Endodermal cell (in vitro differentiated cells): ENCODE measurements at regions not wholly inside any gene's neighbourhood (a gene's known extent, or its start where the extent isn't known, plus 50 kb on each side); places are given as distances from the start of the nearest gene placed in this dataset.

Experiments
- DNase-seq: peaks from one replicate; pipeline ENCODE4 v3.0.0-alpha.2; 2017
- H3K27ac ChIP-seq: 2 replicates; pipeline ENCODE4 v1.5.1; 2013; ENCODE audit warnings: mild to moderate bottlenecking, low read depth, low read length, moderate library complexity
- H3K27me3 ChIP-seq: 2 replicates; pipeline ENCODE4 v1.6.1; 2013; ENCODE audit warnings: mild to moderate bottlenecking, low read length, moderate library complexity; ENCODE audit not compliant: insufficient read depth, control insufficient read depth, poor library complexity, severe bottlenecking
- H3K36me3 ChIP-seq: 2 replicates; pipeline ENCODE4 v1.7.0; 2013; ENCODE audit warnings: mild to moderate bottlenecking, low read length, moderate library complexity; ENCODE audit not compliant: control insufficient read depth, insufficient read depth
- H3K4me1 ChIP-seq: one replicate; pipeline ENCODE4 v1.7.0; 2013; ENCODE audit warnings: low read length; ENCODE audit not compliant: control insufficient read depth, insufficient read depth
- H3K4me3 ChIP-seq: 2 replicates; pipeline ENCODE4 v1.5.1; 2013; ENCODE audit warnings: mild to moderate bottlenecking, low read length, moderate library complexity
- H3K9ac ChIP-seq: 2 replicates; pipeline ENCODE4 v1.6.1; 2013; ENCODE audit warnings: mild to moderate bottlenecking, low read length, moderate library complexity; ENCODE audit not compliant: poor library complexity, severe bottlenecking; ENCODE audit errors: extremely low read depth
- H3K9me3 ChIP-seq: 2 replicates; pipeline ENCODE4 v1.6.1; 2013; ENCODE audit warnings: mild to moderate bottlenecking, low read length, moderate library complexity; ENCODE audit not compliant: control insufficient read depth
- H3K27ac Mint-ChIP-seq: 2 replicates; pipeline ENCODE4 v1.8.0; 2020; ENCODE audit warnings: mixed read lengths
- H3K27me3 Mint-ChIP-seq: 2 replicates; pipeline ENCODE4 v1.8.0; 2021; ENCODE audit warnings: mild to moderate bottlenecking, mixed read lengths; ENCODE audit not compliant: insufficient read depth
- H3K36me3 Mint-ChIP-seq: 2 replicates; pipeline ENCODE4 v1.8.0; 2020; ENCODE audit warnings: low read depth, mixed read lengths
- H3K4me1 Mint-ChIP-seq: 2 replicates; pipeline ENCODE4 v1.8.0; 2020; ENCODE audit warnings: mixed read lengths
- H3K4me3 Mint-ChIP-seq: 2 replicates; pipeline ENCODE4 v1.8.0; 2020; ENCODE audit warnings: mild to moderate bottlenecking, moderate library complexity, mixed read lengths
- H3K9me3 Mint-ChIP-seq: 2 replicates; pipeline ENCODE4 v1.8.0; 2020; ENCODE audit warnings: mild to moderate bottlenecking, mixed read lengths
- WGBS, 2 experiments: methylation state at CpG; one replicate each; pipeline versions ENCODE4 v1.1.5 to v1.1.7; 2013; ENCODE audit warnings: missing lambda C conversion rate in 2 of 2, mixed read lengths in 1 of 2; ENCODE audit not compliant: insufficient coverage in 1 of 2, insufficient read length in 1 of 2; 5-methylcytosine and 5-hydroxymethylcytosine counted together
- TF ChIP-seq, protein P1 (sequence below): fragments of 200-600 bp; sonication (generic); conservative IDR thresholded peaks from 2 replicates; pipeline ENCODE4 v1.5.0; 2021; ENCODE audit warnings: antibody characterized with exemption, mild to moderate bottlenecking

GRCh38 chr11:29095821-29096220 is 921.0 kb downstream of the KCNA4 start:
- Mint-ChIP-seq H3K36me3 (no peaks in the 10 kb centered on the region), H3K27ac (no peak overlapping the region), H3K4me1 (peaks cover 2% of the 10 kb centered on the region), H3K4me3 (no peak overlapping the region), H3K9me3 (no peaks in the 10 kb centered on the region), H3K27me3 (no peaks in the 10 kb centered on the region)
- Histone ChIP-seq H3K9ac (no peak overlapping the region), H3K36me3 (no peaks in the 10 kb centered on the region), H3K4me1 (no peaks in the 10 kb centered on the region), H3K9me3 (no peaks in the 10 kb centered on the region), H3K27ac (no peak overlapping the region), H3K4me3 (no peak overlapping the region), H3K27me3 (no peaks in the 10 kb centered on the region)
- WGBS, 2 experiments: 94% methylated on average over 1 of the region's 1 CpG; no CpG with 5 or more reads in 1 of the 2 experiments
- DNase-seq: no peak
- TF ChIP-seq, protein P1, sequence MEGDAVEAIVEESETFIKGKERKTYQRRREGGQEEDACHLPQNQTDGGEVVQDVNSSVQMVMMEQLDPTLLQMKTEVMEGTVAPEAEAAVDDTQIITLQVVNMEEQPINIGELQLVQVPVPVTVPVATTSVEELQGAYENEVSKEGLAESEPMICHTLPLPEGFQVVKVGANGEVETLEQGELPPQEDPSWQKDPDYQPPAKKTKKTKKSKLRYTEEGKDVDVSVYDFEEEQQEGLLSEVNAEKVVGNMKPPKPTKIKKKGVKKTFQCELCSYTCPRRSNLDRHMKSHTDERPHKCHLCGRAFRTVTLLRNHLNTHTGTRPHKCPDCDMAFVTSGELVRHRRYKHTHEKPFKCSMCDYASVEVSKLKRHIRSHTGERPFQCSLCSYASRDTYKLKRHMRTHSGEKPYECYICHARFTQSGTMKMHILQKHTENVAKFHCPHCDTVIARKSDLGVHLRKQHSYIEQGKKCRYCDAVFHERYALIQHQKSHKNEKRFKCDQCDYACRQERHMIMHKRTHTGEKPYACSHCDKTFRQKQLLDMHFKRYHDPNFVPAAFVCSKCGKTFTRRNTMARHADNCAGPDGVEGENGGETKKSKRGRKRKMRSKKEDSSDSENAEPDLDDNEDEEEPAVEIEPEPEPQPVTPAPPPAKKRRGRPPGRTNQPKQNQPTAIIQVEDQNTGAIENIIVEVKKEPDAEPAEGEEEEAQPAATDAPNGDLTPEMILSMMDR: no peak

DNA sequence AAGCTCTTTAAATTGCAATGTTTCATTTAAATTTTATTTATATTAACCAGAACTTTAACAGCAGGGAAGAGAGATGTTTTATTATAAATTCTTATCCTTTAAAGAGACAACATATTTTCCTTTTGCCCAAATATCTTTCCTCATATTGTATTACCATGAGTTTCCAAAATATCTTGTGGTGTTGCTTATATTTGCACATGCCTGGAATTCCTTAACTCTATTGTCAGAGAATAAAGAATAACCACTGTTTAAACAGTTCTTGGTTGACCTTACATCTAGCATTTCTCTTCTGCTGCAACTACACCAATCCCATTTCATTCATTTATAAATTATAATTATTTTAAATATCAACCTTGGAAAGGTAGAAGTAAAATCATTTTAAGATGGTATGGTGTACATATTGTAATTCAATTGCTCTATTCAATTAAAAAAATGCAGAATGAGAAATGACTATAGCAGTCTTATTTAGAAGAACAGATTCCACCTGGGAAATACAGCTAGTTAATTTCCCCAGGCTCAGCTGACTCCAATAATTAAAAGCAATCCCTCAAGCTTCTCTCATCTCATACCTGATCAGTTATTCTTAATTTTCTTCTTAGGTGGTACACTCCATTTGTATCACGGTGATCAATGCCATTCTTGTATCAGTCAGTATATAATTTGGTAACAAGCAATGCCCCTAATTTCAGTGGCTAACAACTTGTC is 923.3 kb downstream of the KCNA4 start:
- WGBS, 2 experiments: 84 to 100% methylated on average over 1 of the region's 1 CpG
- Histone ChIP-seq H3K27me3 (no peaks in the 10 kb centered on the region), H3K9ac (no peak overlapping the region), H3K4me1 (no peaks in the 10 kb centered on the region), H3K27ac (no peak overlapping the region), H3K4me3 (no peak overlapping the region), H3K9me3 (no peaks in the 10 kb centered on the region), H3K36me3 (no peaks in the 10 kb centered on the region)
- Mint-ChIP-seq H3K27ac (no peak overlapping the region), H3K4me3 (no peak overlapping the region), H3K27me3 (no peaks in the 10 kb centered on the region), H3K36me3 (no peaks in the 10 kb centered on the region), H3K9me3 (no peaks in the 10 kb centered on the region), H3K4me1 (peaks cover 2% of the 10 kb centered on the region)
- no peak for DNase-seq
- TF ChIP-seq, protein P1: no peak

- no peaks in the 10 kb centered on the region for H3K9me3 Mint-ChIP-seq
- no peaks in the 10 kb centered on the region for H3K27me3 Mint-ChIP-seq
- H3K9me3 ChIP-seq: no peaks in the 10 kb centered on the region
- H3K27ac Mint-ChIP-seq: no peak overlapping the region
- H3K4me3 ChIP-seq: no peak overlapping the region
- H3K4me1 ChIP-seq: no peaks in the 10 kb centered on the region
- WGBS, 2 experiments: 57 to 71% methylated on average over 1 of the region's 1 CpG
- H3K36me3 Mint-ChIP-seq: no peaks in the 10 kb centered on the region
- H3K9ac ChIP-seq: no peak overlapping the region
- H3K27ac ChIP-seq: no peak overlapping the region
- no peaks in the 10 kb centered on the region for H3K36me3 ChIP-seq
- H3K27me3 ChIP-seq: no peaks in the 10 kb centered on the region
- H3K4me3 Mint-ChIP-seq: no peak overlapping the region
- TF ChIP-seq, protein P1: no peak
- DNase-seq: no peak
- no peaks in the 10 kb centered on the region for H3K4me1 Mint-ChIP-seq
Measured at GRCh38 chr11:29087200-29087812, 929.5 kb downstream of the KCNA4 start.
